ENCODE measurements at regions not wholly inside any gene's neighbourhood (a gene's known extent, or its start where the extent isn't known, plus 50 kb on each side); places are given as distances from the start of the nearest gene placed in this dataset.

- H3K4me1 ChIP-seq (replicated peaks in 1 of 4; ENCODE audit: control insufficient read depth in 3 of 4, insufficient read depth in 4 of 4, low read length in 3 of 4): no peaks in the 10 kb centered on the region; a peak in 1 of 7 replicates
- 75% methylated on average over 5 of the region's 5 CpGs; no CpG with 5 or more reads in 1 of the 2 experiments for WGBS, 2 experiments (ENCODE audit: extremely low coverage in 1 of 2, insufficient coverage in 1 of 2, insufficient read length in 1 of 2, insufficient replicate concordance in 2 of 2, low coverage in 1 of 2, low lambda C conversion rate in 2 of 2, missing lambda C conversion rate in 1 of 2)
- POLR2A ChIA-PET (ENCODE audit: partially characterized antibody): no interaction called here
- no peak overlapping the region for H2BK120ac ChIP-seq (replicated peaks; ENCODE audit: low read depth, low read length)
- H3K56ac ChIP-seq (replicated peaks; ENCODE audit: insufficient read length, low read depth, low read length): no peak overlapping the region
- no peaks in the 10 kb centered on the region for H3K36me3 ChIP-seq (ENCODE audit: control insufficient read depth in 2 of 4, insufficient read depth in 4 of 4, low read length in 3 of 4)
- FAIRE-seq: no peak
- no peak overlapping the region; the same call in 1 of the 2 replicates for H2AFZ ChIP-seq (ENCODE audit: low read length)
- no peak overlapping the region for H2BK12ac ChIP-seq (ENCODE audit: low read depth, low read length)
- H3K9ac ChIP-seq (replicated peaks in 1 of 4; ENCODE audit: extremely low read depth in 1 of 4, low read depth in 3 of 4, low read length in 3 of 4): no peak overlapping the region
- H3K23ac ChIP-seq (ENCODE audit: insufficient read length): no peak overlapping the region
- no peaks in the 10 kb centered on the region for H4K20me1 ChIP-seq (replicated peaks in 1 of 2; ENCODE audit: control insufficient read depth in 1 of 2, insufficient read depth in 2 of 2, low read length in 2 of 2)
- no peak overlapping the region for H2BK15ac ChIP-seq (ENCODE audit: low read length)
- no peak overlapping the region for H3K27ac ChIP-seq (ENCODE audit: low read depth, low read length)
- no peak overlapping the region for H2BK5ac ChIP-seq (ENCODE audit: low read depth, low read length)
- H3K14ac ChIP-seq (ENCODE audit: insufficient read length): no peak overlapping the region
- H2BK20ac ChIP-seq (ENCODE audit: low read length): no peak overlapping the region
- no peak overlapping the region for H3K4me2 ChIP-seq (ENCODE audit: insufficient read depth in 1 of 2, low read depth in 2 of 2, low read length in 2 of 2)
- H3K4me3 ChIP-seq (ENCODE audit: extremely low read depth in 1 of 4, insufficient read depth in 2 of 4, low read depth in 3 of 4, low read length in 4 of 4): no peak overlapping the region
- no peak overlapping the region for H4K5ac ChIP-seq (ENCODE audit: insufficient read length, low read depth, low read length)
- no peak overlapping the region for H2AK5ac ChIP-seq (ENCODE audit: low read depth, low read length)
- no peaks in the 10 kb centered on the region for H3K9me3 ChIP-seq (ENCODE audit: insufficient read depth in 2 of 2, low read depth in 1 of 2, low read length in 1 of 2)
- no peaks in the 10 kb centered on the region for H3K79me1 ChIP-seq (ENCODE audit: low read depth, low read length)
- peak in 1 of 2 experiments; percentile 13 for DNase-seq (ENCODE audit: low read depth in 1 of 2, low spot score in 2 of 2)
- no peaks in the 10 kb centered on the region for H3K23me2 ChIP-seq (ENCODE audit: low read depth, low read length)
- no peak overlapping the region for H4K8ac ChIP-seq (ENCODE audit: extremely low read depth, insufficient read depth, low read length)
- CTCF ChIA-PET (ENCODE audit: partially characterized antibody): interaction anchor here (2.2 kb wide), 1 partner anchor 9 kb away, joined by 7 read pairs; no protein-coding TSS in a partner anchor
- no peak overlapping the region for H4K91ac ChIP-seq (replicated peaks; ENCODE audit: insufficient read length, low read length)
- no peaks in the 10 kb centered on the region for H3K79me2 ChIP-seq (ENCODE audit: control insufficient read depth in 1 of 2, insufficient read depth in 2 of 2, low read length in 2 of 2)
- no peaks in the 10 kb centered on the region for H3K27me3 ChIP-seq (replicated peaks in 1 of 4; ENCODE audit: control insufficient read depth in 3 of 4, extremely low read depth in 1 of 4, insufficient read depth in 3 of 4, low read length in 3 of 4)
- no peak overlapping the region for H3K4ac ChIP-seq (replicated peaks; ENCODE audit: insufficient read length, low read depth, low read length)
- H3K18ac ChIP-seq (ENCODE audit: extremely low read depth, low read length): no peak overlapping the region
- no peak for TF ChIP-seq EP300 (IDR thresholded peaks at IDR 0.05; ENCODE audit: borderline replicate concordance in 1 of 2, low read depth in 2 of 2, low read length in 2 of 2)
- no peak for TF ChIP-seq TAF7 (optimal IDR thresholded peaks at IDR 0.05; ENCODE audit: borderline replicate concordance, low read depth, low read length)
- no peak for TF ChIP-seq SAP30 (IDR thresholded peaks at IDR 0.05; ENCODE audit: insufficient read depth, insufficient replicate concordance, low read length)
- no peak for TF ChIP-seq JUN (IDR thresholded peaks at IDR 0.05; ENCODE audit: low read depth, low read length)
- no peak for TF ChIP-seq EGR1 (IDR thresholded peaks at IDR 0.05; ENCODE audit: borderline replicate concordance, low read depth, low read length)
- TF ChIP-seq JUND (IDR thresholded peaks at IDR 0.05; ENCODE audit: low read length): no peak
- no peak for TF ChIP-seq SRF (IDR thresholded peaks at IDR 0.05; ENCODE audit: low read depth, low read length)
- no peak for TF ChIP-seq USF2 (IDR thresholded peaks at IDR 0.05; ENCODE audit: low read length)
- TF ChIP-seq KDM1A (IDR thresholded peaks at IDR 0.05; ENCODE audit: borderline replicate concordance, low read length): no peak
- TF ChIP-seq GABPA (IDR thresholded peaks at IDR 0.05; ENCODE audit: borderline replicate concordance, insufficient read depth, low read length): no peak
- TF ChIP-seq RFX5 (IDR thresholded peaks at IDR 0.05; ENCODE audit: borderline replicate concordance, low read depth, low read length): no peak
- no peak for TF ChIP-seq BRCA1 (IDR thresholded peaks at IDR 0.05; ENCODE audit: low read depth, low read length)
- no peak for TF ChIP-seq YY1 (IDR thresholded peaks at IDR 0.05; ENCODE audit: low read depth, low read length)
Measured at GRCh38 chr2:236884569-236885175, 201.0 kb upstream of the COPS8 start.

All from H1 (cell line).